ENCODE measurements at regions not wholly inside any gene's neighbourhood (a gene's known extent, or its start where the extent isn't known, plus 50 kb on each side); places are given as distances from the start of the nearest gene placed in this dataset.

GRCh38 chr1:5286244-5286643 lies 631.8 kb downstream of the AJAP1 start (continued):
- TF ChIP-seq ATF1 (CRISPR knock-in tag; IDR thresholded peaks at IDR 0.05) (no peak), OVOL2 (CRISPR knock-in tag; IDR thresholded peaks at IDR 0.05; ENCODE audit: borderline replicate concordance) (no peak)

- peaks cover 20% of the 10 kb centered on the region for H3K27me3 Mint-ChIP-seq (ENCODE audit: low read depth)
- H3K9me3 Mint-ChIP-seq: peaks cover 68% of the 10 kb centered on the region
Observed at GRCh38 chr1:5274527-5274926, 620.1 kb downstream of the AJAP1 start.

DNA sequence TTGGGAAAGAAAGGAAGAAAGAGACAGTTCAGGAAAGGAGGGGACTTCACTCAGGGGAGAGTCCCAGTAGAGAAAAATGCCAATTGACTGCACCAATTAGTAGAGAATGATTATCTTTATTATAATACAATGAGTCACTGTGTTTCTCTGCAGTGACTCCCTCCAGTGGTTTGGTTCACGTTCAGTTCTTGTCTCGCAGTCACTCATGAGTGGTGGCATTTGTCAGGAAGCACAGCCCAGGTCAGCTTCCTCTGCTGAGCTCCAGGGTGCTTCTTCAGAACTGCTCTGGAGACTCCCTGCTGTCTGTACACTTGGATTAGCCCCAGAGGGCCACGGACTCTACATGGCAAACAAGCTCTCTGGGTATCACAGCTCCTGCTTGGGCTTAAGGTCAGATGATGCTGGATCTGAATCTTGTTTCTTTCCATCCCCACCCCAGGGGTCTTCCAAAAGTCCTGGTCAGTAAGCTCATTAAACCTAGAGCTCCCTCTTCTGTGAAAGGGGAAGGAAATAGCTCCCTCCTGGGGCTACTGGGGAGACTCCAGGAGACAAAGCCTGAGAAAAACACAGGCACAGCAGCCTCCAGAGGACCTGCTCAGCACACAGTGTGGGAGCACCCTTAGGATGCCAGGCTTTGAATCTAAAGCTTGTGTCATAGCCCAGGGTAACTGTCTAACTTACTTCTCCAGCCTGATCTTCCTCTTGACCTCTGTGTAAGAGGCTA lies 619.0 kb downstream of the AJAP1 start:
- H3K9me3 Mint-ChIP-seq: peaks cover 71% of the 10 kb centered on the region
- CTCF ChIA-PET: no interaction called here
- H3K4me1 Mint-ChIP-seq: no peaks in the 10 kb centered on the region
- no peak for ATAC-seq
- H3K27ac Mint-ChIP-seq: no peak overlapping the region
- TF ChIP-seq TEAD4 (CRISPR knock-in tag; IDR thresholded peaks at IDR 0.05): no peak
- TF ChIP-seq, protein P1, sequence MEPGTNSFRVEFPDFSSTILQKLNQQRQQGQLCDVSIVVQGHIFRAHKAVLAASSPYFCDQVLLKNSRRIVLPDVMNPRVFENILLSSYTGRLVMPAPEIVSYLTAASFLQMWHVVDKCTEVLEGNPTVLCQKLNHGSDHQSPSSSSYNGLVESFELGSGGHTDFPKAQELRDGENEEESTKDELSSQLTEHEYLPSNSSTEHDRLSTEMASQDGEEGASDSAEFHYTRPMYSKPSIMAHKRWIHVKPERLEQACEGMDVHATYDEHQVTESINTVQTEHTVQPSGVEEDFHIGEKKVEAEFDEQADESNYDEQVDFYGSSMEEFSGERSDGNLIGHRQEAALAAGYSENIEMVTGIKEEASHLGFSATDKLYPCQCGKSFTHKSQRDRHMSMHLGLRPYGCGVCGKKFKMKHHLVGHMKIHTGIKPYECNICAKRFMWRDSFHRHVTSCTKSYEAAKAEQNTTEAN (CRISPR knock-in tag; IDR thresholded peaks at IDR 0.05): no peak
- no peak for TF ChIP-seq CREB1 (CRISPR knock-in tag; IDR thresholded peaks at IDR 0.05)
- no peak for TF ChIP-seq SMAD3 (CRISPR knock-in tag; IDR thresholded peaks at IDR 0.05; ENCODE audit: borderline replicate concordance)
- TF ChIP-seq TEAD1 (CRISPR knock-in tag; IDR thresholded peaks at IDR 0.05): no peak
- no peak for TF ChIP-seq JUN (CRISPR knock-in tag; IDR thresholded peaks at IDR 0.05)
- no peak for TF ChIP-seq MLX (CRISPR knock-in tag; IDR thresholded peaks at IDR 0.05)
- TF ChIP-seq ZNF423 (CRISPR knock-in tag; IDR thresholded peaks at IDR 0.05): no peak
- TF ChIP-seq NR3C1 (CRISPR knock-in tag; conservative IDR thresholded peaks at IDR 0.05; ENCODE audit: low read depth): no peak
- no peak for TF ChIP-seq TCF7 (CRISPR knock-in tag; IDR thresholded peaks at IDR 0.05; ENCODE audit: low read depth)
- TF ChIP-seq MXD4 (CRISPR knock-in tag; IDR thresholded peaks at IDR 0.05; ENCODE audit: borderline replicate concordance): no peak
- TF ChIP-seq TP53 (CRISPR knock-in tag; IDR thresholded peaks at IDR 0.05): no peak
- no peak overlapping the region for H3K4me3 Mint-ChIP-seq
- no peak for DNase-seq (ENCODE audit: low spot score)
- H3K36me3 Mint-ChIP-seq: peaks cover 67% of the 10 kb centered on the region
- peaks cover 17% of the 10 kb centered on the region for H3K27me3 Mint-ChIP-seq (ENCODE audit: low read depth)
- POLR2A ChIA-PET: no interaction called here

More at GRCh38 chr1:5274527-5274926, 620.1 kb downstream of the AJAP1 start:
- DNase-seq (ENCODE audit: low spot score) (no peak), ATAC-seq (no peak)
- H3K4me1 Mint-ChIP-seq: no peaks in the 10 kb centered on the region
- POLR2A ChIA-PET: no interaction called here
- H3K27ac Mint-ChIP-seq: no peak overlapping the region
- TF ChIP-seq GRHL2 (CRISPR knock-in tag; IDR thresholded peaks at IDR 0.05; ENCODE audit: insufficient replicate concordance, severe bottlenecking): no peak
- H3K4me3 Mint-ChIP-seq: no peak overlapping the region
- CTCF ChIA-PET: no interaction called here
- H3K36me3 Mint-ChIP-seq: peaks cover 65% of the 10 kb centered on the region

DNA sequence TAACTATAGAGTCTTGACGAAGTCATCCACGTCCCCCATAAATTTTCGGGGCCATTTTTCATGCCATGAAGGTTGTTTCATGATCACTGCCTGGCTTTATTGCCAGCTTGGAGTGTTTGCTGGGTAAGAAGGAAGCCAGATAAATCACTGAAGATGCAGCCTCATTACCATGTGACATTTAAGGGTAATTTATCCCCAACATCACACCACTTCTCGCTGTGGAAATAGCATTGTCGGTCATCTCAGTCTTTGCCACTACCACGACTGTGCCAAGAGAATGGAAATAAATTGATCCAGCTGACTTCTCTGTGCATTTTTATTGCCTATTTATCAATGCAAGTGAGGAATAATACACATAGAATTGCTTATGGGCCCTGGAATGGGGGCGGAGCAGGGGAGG lies 617.9 kb downstream of the AJAP1 start:
- Mint-ChIP-seq H3K9me3 (peaks cover 79% of the 10 kb centered on the region), H3K27ac (no peak overlapping the region), H3K36me3 (peaks cover 71% of the 10 kb centered on the region), H3K4me3 (no peak overlapping the region), H3K4me1 (no peaks in the 10 kb centered on the region), H3K27me3 (ENCODE audit: low read depth) (peaks cover 14% of the 10 kb centered on the region)
- no peak for ATAC-seq
- POLR2A ChIA-PET: no interaction called here
- no peak for DNase-seq (ENCODE audit: low spot score)
- CTCF ChIA-PET: no interaction called here
- TF ChIP-seq ZNF671 (CRISPR knock-in tag; IDR thresholded peaks at IDR 0.05): no peak
- TF ChIP-seq ZNF317 (CRISPR knock-in tag; IDR thresholded peaks at IDR 0.05; ENCODE audit: borderline replicate concordance, low read depth): no peak
- no peak for TF ChIP-seq FOXJ3 (CRISPR knock-in tag; IDR thresholded peaks at IDR 0.05; ENCODE audit: borderline replicate concordance)
- TF ChIP-seq, protein P2, sequence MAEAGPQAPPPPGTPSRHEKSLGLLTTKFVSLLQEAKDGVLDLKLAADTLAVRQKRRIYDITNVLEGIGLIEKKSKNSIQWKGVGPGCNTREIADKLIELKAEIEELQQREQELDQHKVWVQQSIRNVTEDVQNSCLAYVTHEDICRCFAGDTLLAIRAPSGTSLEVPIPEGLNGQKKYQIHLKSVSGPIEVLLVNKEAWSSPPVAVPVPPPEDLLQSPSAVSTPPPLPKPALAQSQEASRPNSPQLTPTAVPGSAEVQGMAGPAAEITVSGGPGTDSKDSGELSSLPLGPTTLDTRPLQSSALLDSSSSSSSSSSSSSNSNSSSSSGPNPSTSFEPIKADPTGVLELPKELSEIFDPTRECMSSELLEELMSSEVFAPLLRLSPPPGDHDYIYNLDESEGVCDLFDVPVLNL (CRISPR knock-in tag; IDR thresholded peaks at IDR 0.05; ENCODE audit: borderline replicate concordance, low read depth): no peak
- no peak for TF ChIP-seq RORB (CRISPR knock-in tag; IDR thresholded peaks at IDR 0.05)
- no peak for TF ChIP-seq ZNF425 (CRISPR knock-in tag; conservative IDR thresholded peaks at IDR 0.05)
- TF ChIP-seq ATF1 (CRISPR knock-in tag; IDR thresholded peaks at IDR 0.05): no peak
- TF ChIP-seq JUN (CRISPR knock-in tag; IDR thresholded peaks at IDR 0.05): no peak
- no peak for TF ChIP-seq JAZF1 (CRISPR knock-in tag; IDR thresholded peaks at IDR 0.05)
- TF ChIP-seq, protein P3, sequence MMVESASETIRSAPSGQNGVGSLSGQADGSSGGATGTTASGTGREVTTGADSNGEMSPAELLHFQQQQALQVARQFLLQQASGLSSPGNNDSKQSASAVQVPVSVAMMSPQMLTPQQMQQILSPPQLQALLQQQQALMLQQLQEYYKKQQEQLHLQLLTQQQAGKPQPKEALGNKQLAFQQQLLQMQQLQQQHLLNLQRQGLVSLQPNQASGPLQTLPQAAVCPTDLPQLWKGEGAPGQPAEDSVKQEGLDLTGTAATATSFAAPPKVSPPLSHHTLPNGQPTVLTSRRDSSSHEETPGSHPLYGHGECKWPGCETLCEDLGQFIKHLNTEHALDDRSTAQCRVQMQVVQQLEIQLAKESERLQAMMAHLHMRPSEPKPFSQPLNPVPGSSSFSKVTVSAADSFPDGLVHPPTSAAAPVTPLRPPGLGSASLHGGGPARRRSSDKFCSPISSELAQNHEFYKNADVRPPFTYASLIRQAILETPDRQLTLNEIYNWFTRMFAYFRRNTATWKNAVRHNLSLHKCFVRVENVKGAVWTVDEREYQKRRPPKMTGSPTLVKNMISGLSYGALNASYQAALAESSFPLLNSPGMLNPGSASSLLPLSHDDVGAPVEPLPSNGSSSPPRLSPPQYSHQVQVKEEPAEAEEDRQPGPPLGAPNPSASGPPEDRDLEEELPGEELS (CRISPR knock-in tag; IDR thresholded peaks at IDR 0.05): no peak
- TF ChIP-seq GRHL2 (CRISPR knock-in tag; IDR thresholded peaks at IDR 0.05; ENCODE audit: insufficient replicate concordance, severe bottlenecking): no peak

All from WTC11 (cell line).